ENCODE measurements at regions not wholly inside any gene's neighbourhood (a gene's known extent, or its start where the extent isn't known, plus 50 kb on each side); places are given as distances from the start of the nearest gene placed in this dataset.
A peak's percentile ranks its signal among the peaks of the same experiment; 100 is the strongest.

DNA sequence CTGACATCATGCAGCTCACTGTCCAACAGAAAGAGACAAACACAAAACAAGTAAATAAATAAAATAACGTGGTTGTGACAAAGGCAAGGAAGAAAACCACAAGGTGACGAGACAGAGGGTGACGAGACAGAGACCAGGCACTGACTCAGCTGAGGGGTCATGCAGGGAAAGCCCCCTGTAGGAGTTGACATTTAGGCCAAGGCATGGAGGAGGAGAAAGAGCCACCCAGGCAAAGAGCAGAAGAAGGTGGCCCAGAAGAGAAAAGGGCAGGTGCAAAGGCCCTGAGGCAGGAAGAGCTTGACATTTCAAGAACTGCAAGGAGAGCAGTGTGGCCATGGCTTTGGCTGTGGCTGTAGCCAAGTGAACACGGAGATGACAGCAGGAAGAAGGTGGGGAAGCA, 65.1 kb upstream of the ID3 start:
- peaks cover 6% of the 10 kb centered on the region for H3K9me3 Mint-ChIP-seq
- no peaks in the 10 kb centered on the region for H3K27me3 Mint-ChIP-seq
- DNase-seq (ENCODE audit: low spot score in 2 of 2) (no peak), ATAC-seq (replicated peaks; ENCODE audit: extremely low read depth, poor library complexity, severe bottlenecking) (no peak)
- peak overlapping the region; percentile 55 for H3K27ac Mint-ChIP-seq (ENCODE audit: low read depth)
- H3K36me3 Mint-ChIP-seq (ENCODE audit: insufficient read depth) = peaks cover 3% of the 10 kb centered on the region
- H3K4me3 Mint-ChIP-seq = no peak overlapping the region
- H3K4me1 Mint-ChIP-seq = peaks cover 39% of the 10 kb centered on the region

DNA sequence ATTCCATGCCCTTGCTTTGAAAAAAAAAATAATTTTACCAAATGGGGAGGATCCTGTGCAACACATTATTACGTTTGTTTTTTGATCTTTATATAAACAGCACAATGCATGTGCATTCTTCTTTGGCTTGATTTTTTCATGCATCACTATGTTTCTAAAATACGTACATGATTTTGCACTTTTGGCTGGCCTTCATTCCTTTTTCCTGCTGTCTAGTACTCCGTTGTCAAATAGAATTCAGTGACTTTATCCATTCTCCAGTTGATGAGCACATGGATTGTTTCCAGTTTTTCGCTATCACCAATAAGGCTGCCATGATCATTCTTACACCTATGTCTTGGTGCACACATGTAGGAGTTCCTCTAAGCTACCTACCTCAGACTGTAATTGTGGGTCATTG, 63.0 kb upstream of the ID3 start:
- H3K4me3 Mint-ChIP-seq = no peak overlapping the region
- DNase-seq (ENCODE audit: low spot score in 2 of 2) (no peak), ATAC-seq (replicated peaks; ENCODE audit: extremely low read depth, poor library complexity, severe bottlenecking) (no peak)
- peaks cover 39% of the 10 kb centered on the region for H3K4me1 Mint-ChIP-seq
- peaks cover 6% of the 10 kb centered on the region for H3K9me3 Mint-ChIP-seq
- no peaks in the 10 kb centered on the region for H3K36me3 Mint-ChIP-seq (ENCODE audit: insufficient read depth)
- H3K27ac Mint-ChIP-seq (ENCODE audit: low read depth) = no peak overlapping the region
- no peaks in the 10 kb centered on the region for H3K27me3 Mint-ChIP-seq

GRCh38 chr1:23620605-23621004, 61.3 kb upstream of the ID3 start:
- peaks cover under 1% of the 10 kb centered on the region for H3K9me3 Mint-ChIP-seq
- no peak for DNase-seq (ENCODE audit: low spot score in 2 of 2)
- no peaks in the 10 kb centered on the region for H3K27me3 Mint-ChIP-seq
- H3K36me3 Mint-ChIP-seq (ENCODE audit: insufficient read depth) = peaks cover 3% of the 10 kb centered on the region
- H3K4me3 Mint-ChIP-seq = peak overlapping the region; percentile 58
- ATAC-seq (replicated peaks; ENCODE audit: extremely low read depth, poor library complexity, severe bottlenecking) = no peak
- H3K27ac Mint-ChIP-seq (ENCODE audit: low read depth) = peak overlapping the region; percentile 76
- peaks cover 47% of the 10 kb centered on the region for H3K4me1 Mint-ChIP-seq

- H3K4me1 Mint-ChIP-seq = peaks cover 52% of the 10 kb centered on the region
- H3K4me3 Mint-ChIP-seq = peak overlapping the region; percentile 76
- peak; percentile 49 to 67 for DNase-seq (ENCODE audit: low spot score in 2 of 2)
These were observed 60.2 kb upstream of the ID3 start for GRCh38 chr1:23619299-23620188.

GRCh38 chr1:23618586-23619083, 59.3 kb upstream of the ID3 start:
- Mint-ChIP-seq H3K27me3 (no peaks in the 10 kb centered on the region), H3K4me3 (peak overlapping the region; percentile 76), H3K4me1 (peaks cover 55% of the 10 kb centered on the region), H3K36me3 (ENCODE audit: insufficient read depth) (peaks cover 3% of the 10 kb centered on the region), H3K9me3 (no peaks in the 10 kb centered on the region), H3K27ac (ENCODE audit: low read depth) (peak overlapping the region; percentile 76)
- DNase-seq (ENCODE audit: low spot score in 2 of 2) (no peak), ATAC-seq (replicated peaks; ENCODE audit: extremely low read depth, poor library complexity, severe bottlenecking) (no peak)

More at GRCh38 chr1:23619299-23620188, 60.2 kb upstream of the ID3 start:
- H3K36me3 Mint-ChIP-seq (ENCODE audit: insufficient read depth) = peaks cover 3% of the 10 kb centered on the region
- H3K27ac Mint-ChIP-seq (ENCODE audit: low read depth) = peak overlapping the region; percentile 76
- ATAC-seq (replicated peaks; ENCODE audit: extremely low read depth, poor library complexity, severe bottlenecking) = peak; percentile 92
- no peaks in the 10 kb centered on the region for H3K9me3 Mint-ChIP-seq
- no peaks in the 10 kb centered on the region for H3K27me3 Mint-ChIP-seq

- ATAC-seq (replicated peaks; ENCODE audit: extremely low read depth, poor library complexity, severe bottlenecking) (no peak), DNase-seq (ENCODE audit: low spot score in 2 of 2) (no peak)
- Mint-ChIP-seq H3K27ac (ENCODE audit: low read depth) (peak overlapping the region; percentile 9), H3K27me3 (no peaks in the 10 kb centered on the region), H3K9me3 (no peaks in the 10 kb centered on the region), H3K4me1 (peaks cover 70% of the 10 kb centered on the region), H3K4me3 (no peak overlapping the region), H3K36me3 (ENCODE audit: insufficient read depth) (peaks cover 3% of the 10 kb centered on the region)
These were observed 57.8 kb upstream of the ID3 start for GRCh38 chr1:23617084-23617521.

- ATAC-seq (replicated peaks; ENCODE audit: extremely low read depth, poor library complexity, severe bottlenecking) = no peak
- H3K4me1 Mint-ChIP-seq = peaks cover 71% of the 10 kb centered on the region
- peaks cover 3% of the 10 kb centered on the region for H3K36me3 Mint-ChIP-seq (ENCODE audit: insufficient read depth)
- peak overlapping the region; percentile 9 for H3K27ac Mint-ChIP-seq (ENCODE audit: low read depth)
- no peaks in the 10 kb centered on the region for H3K27me3 Mint-ChIP-seq
- no peak for DNase-seq (ENCODE audit: low spot score in 2 of 2)
- no peaks in the 10 kb centered on the region for H3K9me3 Mint-ChIP-seq
- H3K4me3 Mint-ChIP-seq = no peak overlapping the region
These were observed 57.1 kb upstream of the ID3 start for GRCh38 chr1:23616292-23616824.

DNA sequence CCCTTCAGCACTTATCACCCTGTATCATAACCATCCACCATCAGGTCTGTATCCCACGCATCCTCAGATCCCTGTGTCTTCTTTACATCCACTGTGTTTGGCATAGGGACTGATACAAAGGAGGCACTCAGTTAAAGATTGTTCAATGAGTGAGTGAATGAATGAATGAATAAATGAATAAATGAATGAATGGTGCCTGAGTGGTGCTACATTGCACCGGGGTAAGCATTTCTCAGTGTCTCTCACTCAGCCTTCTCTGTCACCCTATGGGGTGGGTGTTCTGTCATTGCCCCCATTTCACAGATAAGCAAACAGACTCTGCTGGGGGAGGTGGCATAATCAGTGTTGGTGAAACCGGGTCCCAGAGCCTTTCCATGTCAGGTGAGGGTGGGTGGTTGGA, 56.6 kb upstream of the ID3 start:
- no peak overlapping the region for H3K4me3 Mint-ChIP-seq
- no peaks in the 10 kb centered on the region for H3K9me3 Mint-ChIP-seq
- ATAC-seq (replicated peaks; ENCODE audit: extremely low read depth, poor library complexity, severe bottlenecking) (no peak), DNase-seq (ENCODE audit: low spot score in 2 of 2) (no peak)
- no peak overlapping the region for H3K27ac Mint-ChIP-seq (ENCODE audit: low read depth)
- H3K4me1 Mint-ChIP-seq = peaks cover 68% of the 10 kb centered on the region
- no peaks in the 10 kb centered on the region for H3K27me3 Mint-ChIP-seq
- H3K36me3 Mint-ChIP-seq (ENCODE audit: insufficient read depth) = peaks cover 3% of the 10 kb centered on the region

GRCh38 chr1:23615423-23615822, 56.1 kb upstream of the ID3 start:
- H3K27me3 Mint-ChIP-seq = no peaks in the 10 kb centered on the region
- no peaks in the 10 kb centered on the region for H3K9me3 Mint-ChIP-seq
- H3K4me1 Mint-ChIP-seq = peaks cover 68% of the 10 kb centered on the region
- H3K36me3 Mint-ChIP-seq (ENCODE audit: insufficient read depth) = peaks cover 3% of the 10 kb centered on the region
- no peak for ATAC-seq (replicated peaks; ENCODE audit: extremely low read depth, poor library complexity, severe bottlenecking)
- H3K27ac Mint-ChIP-seq (ENCODE audit: low read depth) = no peak overlapping the region
- no peak for DNase-seq (ENCODE audit: low spot score in 2 of 2)
- H3K4me3 Mint-ChIP-seq = no peak overlapping the region

- no peak for DNase-seq (ENCODE audit: low spot score in 2 of 2)
- ATAC-seq (replicated peaks; ENCODE audit: extremely low read depth, poor library complexity, severe bottlenecking) = no peak
- Mint-ChIP-seq H3K4me1 (peaks cover 59% of the 10 kb centered on the region), H3K27me3 (no peaks in the 10 kb centered on the region), H3K4me3 (peak overlapping the region; percentile 13), H3K9me3 (no peaks in the 10 kb centered on the region), H3K36me3 (ENCODE audit: insufficient read depth) (peaks cover 3% of the 10 kb centered on the region), H3K27ac (ENCODE audit: low read depth) (peak overlapping the region; percentile 78)
These were observed 54.8 kb upstream of the ID3 start for GRCh38 chr1:23614032-23614660.

DNA sequence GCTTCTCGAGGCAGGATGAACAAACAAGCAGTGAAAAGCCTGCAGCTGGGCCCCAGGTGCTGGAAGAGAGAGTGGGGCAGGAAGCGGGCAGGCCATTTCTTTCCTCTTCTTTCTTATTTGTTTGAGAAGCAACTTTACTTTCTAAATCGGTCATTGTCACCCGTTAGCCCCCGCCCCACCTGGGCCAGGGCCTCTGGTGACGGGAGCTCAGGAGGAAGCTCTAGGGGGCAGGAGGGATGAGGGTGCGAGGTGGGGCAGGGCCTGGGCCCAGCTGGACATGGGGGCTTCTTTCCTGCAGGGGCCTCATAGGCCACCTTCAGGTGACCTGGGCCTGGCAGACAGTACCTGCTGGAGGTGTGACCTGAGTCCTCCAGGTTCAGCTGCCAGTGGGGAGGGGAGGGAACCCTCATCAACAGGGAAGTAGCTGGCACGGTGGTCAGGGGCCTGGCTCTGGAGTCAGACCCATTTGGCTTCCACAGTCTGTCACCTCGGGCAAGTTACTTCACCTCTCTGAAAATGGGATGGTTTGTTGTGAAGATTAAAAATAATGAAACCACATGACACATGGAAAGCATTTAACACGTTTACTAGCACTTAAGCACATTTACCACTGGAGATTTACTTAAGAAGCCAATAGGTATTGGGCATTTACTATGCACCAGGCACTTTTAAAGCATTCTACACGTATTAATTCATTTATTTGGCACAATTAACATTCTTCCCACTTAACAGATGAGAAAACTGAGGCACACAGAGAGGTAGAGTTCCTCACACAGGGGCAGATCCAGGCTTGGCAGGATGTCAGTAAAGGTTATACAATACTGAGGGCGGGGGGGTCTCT, 54.1 kb upstream of the ID3 start:
- peak in 1 of 2 donors; percentile 21 for DNase-seq (ENCODE audit: low spot score in 2 of 2)
- H3K4me3 Mint-ChIP-seq = peak overlapping the region; percentile 38
- H3K27ac Mint-ChIP-seq (ENCODE audit: low read depth) = peak overlapping the region; percentile 78
- peaks cover 3% of the 10 kb centered on the region for H3K36me3 Mint-ChIP-seq (ENCODE audit: insufficient read depth)
- peak; percentile 62 for ATAC-seq (replicated peaks; ENCODE audit: extremely low read depth, poor library complexity, severe bottlenecking)
- H3K27me3 Mint-ChIP-seq = no peaks in the 10 kb centered on the region
- H3K4me1 Mint-ChIP-seq = peaks cover 52% of the 10 kb centered on the region
- H3K9me3 Mint-ChIP-seq = no peaks in the 10 kb centered on the region

All from central memory CD8-positive, alpha-beta T cell (primary cell).